H9 (cell line): ENCODE measurements at regions not wholly inside any gene's neighbourhood (a gene's known extent, or its start where the extent isn't known, plus 50 kb on each side); places are given as distances from the start of the nearest gene placed in this dataset.

ENCODE experiments used
- DNase-seq: peaks from one replicate; pipeline ENCODE4 v3.0.0-alpha.2; 2017
- H2AFZ ChIP-seq: one replicate; pipeline ENCODE4 v1.6.1; 2013; ENCODE audit warnings: mild to moderate bottlenecking, low read length, control low read depth, moderate library complexity
- H2AK5ac ChIP-seq: 2 replicates; pipeline ENCODE4 v1.6.1; 2013; ENCODE audit warnings: low read length, control low read depth, mixed read lengths; ENCODE audit not compliant: insufficient read length
- H2BK120ac ChIP-seq: one replicate; pipeline ENCODE4 v1.6.1; 2013; ENCODE audit warnings: low read depth, mild to moderate bottlenecking, low read length, control low read depth, inconsistent platforms; ENCODE audit not compliant: poor library complexity, severe bottlenecking
- H2BK12ac ChIP-seq: 2 replicates; pipeline ENCODE4 v1.6.1; 2013; ENCODE audit warnings: low read length, control low read depth, mixed read lengths, low read depth; ENCODE audit not compliant: insufficient read length
- H2BK15ac ChIP-seq: 2 replicates; pipeline ENCODE4 v1.6.1; 2013; ENCODE audit warnings: low read depth, low read length, control low read depth
- H2BK20ac ChIP-seq: one replicate; pipeline ENCODE4 v1.6.1; 2013; ENCODE audit warnings: low read depth, mild to moderate bottlenecking, low read length, control low read depth, inconsistent platforms; ENCODE audit not compliant: poor library complexity, severe bottlenecking
- H2BK5ac ChIP-seq: 2 replicates; pipeline ENCODE4 v1.6.1; 2013; ENCODE audit warnings: low read length, control low read depth, mixed read lengths; ENCODE audit not compliant: insufficient read length
- H3K14ac ChIP-seq: 2 replicates; pipeline ENCODE4 v1.6.1; 2013; ENCODE audit warnings: low read length, control low read depth; ENCODE audit not compliant: insufficient read depth
- H3K18ac ChIP-seq: 2 replicates; pipeline ENCODE4 v1.6.1; 2013; ENCODE audit warnings: low read depth, mild to moderate bottlenecking, mixed read lengths, low read length, control low read depth; ENCODE audit not compliant: insufficient read length
- H3K23ac ChIP-seq: 2 replicates; pipeline ENCODE4 v1.6.1; 2013; ENCODE audit warnings: low read length, control low read depth, mixed read lengths, low read depth; ENCODE audit not compliant: insufficient read length
- H3K23me2 ChIP-seq: 2 replicates; pipeline ENCODE4 v1.6.1; 2013; ENCODE audit warnings: low read depth, mild to moderate bottlenecking, mixed read lengths, low read length, control low read depth; ENCODE audit not compliant: insufficient read length, poor library complexity, severe bottlenecking
- H3K27ac ChIP-seq: 2 replicates; pipeline ENCODE4 v1.5.1; 2013; ENCODE audit warnings: low read length, control low read depth, mixed read lengths, low read depth; ENCODE audit not compliant: insufficient read length
- H3K27me3 ChIP-seq: 2 replicates; pipeline ENCODE4 v1.6.1; 2013; ENCODE audit warnings: low read length, control low read depth, inconsistent platforms; ENCODE audit not compliant: insufficient read depth
- H3K4ac ChIP-seq: 2 replicates; pipeline ENCODE4 v1.6.1; 2013; ENCODE audit warnings: low read depth, mild to moderate bottlenecking, control low read depth, inconsistent platforms, low read length, moderate library complexity
- H3K4me1 ChIP-seq: 2 replicates; pipeline ENCODE4 v1.6.1; 2013; ENCODE audit warnings: low read length, control low read depth, inconsistent platforms; ENCODE audit not compliant: insufficient read depth
- H3K4me2 ChIP-seq: 2 replicates; pipeline ENCODE4 v1.6.1; 2013; ENCODE audit warnings: low read length, control low read depth, mixed read lengths; ENCODE audit not compliant: insufficient read length, insufficient read depth
- H3K56ac ChIP-seq: 2 replicates; pipeline ENCODE4 v1.6.1; 2013; ENCODE audit warnings: low read depth, mild to moderate bottlenecking, mixed read lengths, low read length, control low read depth; ENCODE audit not compliant: insufficient read length
- H3K79me1 ChIP-seq: 2 replicates; pipeline ENCODE4 v1.6.1; 2013; ENCODE audit warnings: low read depth, mild to moderate bottlenecking, moderate library complexity, low read length, control low read depth, inconsistent platforms; ENCODE audit not compliant: insufficient read depth, poor library complexity, severe bottlenecking
- H3K79me2 ChIP-seq: 2 replicates; pipeline ENCODE4 v1.6.1; 2013; ENCODE audit warnings: low read length, control low read depth, inconsistent platforms; ENCODE audit not compliant: insufficient read depth
- H3K9ac ChIP-seq: 2 replicates; pipeline ENCODE4 v1.6.1; 2013; ENCODE audit warnings: low read length, control low read depth, mixed read lengths; ENCODE audit not compliant: insufficient read length; ENCODE audit errors: extremely low read depth
- H3K9me3 ChIP-seq: one replicate; pipeline ENCODE4 v1.6.1; 2013; ENCODE audit warnings: low read depth, low read length, inconsistent platforms; ENCODE audit not compliant: control insufficient read depth
- H3T11ph ChIP-seq: one replicate; pipeline ENCODE4 v1.6.1; 2013; ENCODE audit warnings: mild to moderate bottlenecking, low read length, control low read depth, inconsistent platforms
- H4K20me1 ChIP-seq: one replicate; pipeline ENCODE4 v1.6.1; 2013; ENCODE audit not compliant: control insufficient read depth, insufficient read length, insufficient read depth
- H4K5ac ChIP-seq: 2 replicates; pipeline ENCODE4 v1.6.1; 2013; ENCODE audit warnings: low read depth, mild to moderate bottlenecking, mixed read lengths, low read length, control low read depth; ENCODE audit not compliant: insufficient read length
- H4K8ac ChIP-seq: replicated peaks from 2 replicates; pipeline ENCODE4 v1.6.1; 2013; ENCODE audit warnings: low read length, control low read depth, mixed read lengths, low read depth; ENCODE audit not compliant: insufficient read length
- H4K91ac ChIP-seq: 2 replicates; pipeline ENCODE4 v1.6.1; 2013; ENCODE audit warnings: low read depth, mild to moderate bottlenecking, moderate library complexity, mixed read lengths, low read length, control low read depth; ENCODE audit not compliant: insufficient read length
- H3K27ac Mint-ChIP-seq, 3 experiments: 2 replicates in 2 of 3; 3 replicates in 1 of 3; pipeline ENCODE4 v1.8.0; 2020 to 2021; ENCODE audit warnings: mixed read lengths in 3 of 3, mild to moderate bottlenecking in 1 of 3, moderate library complexity in 1 of 3
- H3K27me3 Mint-ChIP-seq: 2 replicates; pipeline ENCODE4 v1.8.0; 2021; ENCODE audit warnings: low read depth, mild to moderate bottlenecking, moderate library complexity, mixed read lengths
- H3K36me3 Mint-ChIP-seq, 3 experiments: 2 replicates in 2 of 3; 3 replicates in 1 of 3; pipeline ENCODE4 v1.8.0; 2020 to 2021; ENCODE audit warnings: low read depth in 3 of 3, mixed read lengths in 3 of 3; ENCODE audit not compliant: insufficient read depth in 1 of 3
- H3K4me1 Mint-ChIP-seq, 2 experiments: 2 replicates each; pipeline ENCODE4 v1.8.0; 2020; ENCODE audit warnings: mixed read lengths in 2 of 2
- H3K4me3 Mint-ChIP-seq, 2 experiments: 2 replicates in 1 of 2; 3 replicates in 1 of 2; pipeline ENCODE4 v1.8.0; 2020 to 2021; ENCODE audit warnings: mild to moderate bottlenecking in 2 of 2, mixed read lengths in 2 of 2, moderate library complexity in 1 of 2
- H3K9me3 Mint-ChIP-seq, 2 experiments: 2 replicates in 1 of 2; 3 replicates in 1 of 2; pipeline ENCODE4 v1.8.0; 2020; ENCODE audit warnings: mild to moderate bottlenecking in 2 of 2, mixed read lengths in 2 of 2, moderate library complexity in 1 of 2
- WGBS: extraction: QIAGEN DNeasy Blood & Tissue Kit; methylation state at CpG from one replicate; pipeline ENCODE4 v1.1.7; 2013; ENCODE audit warnings: missing lambda C conversion rate, low lambda C conversion rate, mixed read lengths; ENCODE audit not compliant: insufficient read length; ENCODE audit errors: extremely low coverage; 5-methylcytosine and 5-hydroxymethylcytosine counted together
- TF ChIP-seq, protein P1 (sequence below): fragments of 200-600 bp; sonication (generic); conservative IDR thresholded peaks from 3 replicates; pipeline ENCODE4 v1.8.0; 2021; ENCODE audit warnings: antibody characterized with exemption, mild to moderate bottlenecking

DNA sequence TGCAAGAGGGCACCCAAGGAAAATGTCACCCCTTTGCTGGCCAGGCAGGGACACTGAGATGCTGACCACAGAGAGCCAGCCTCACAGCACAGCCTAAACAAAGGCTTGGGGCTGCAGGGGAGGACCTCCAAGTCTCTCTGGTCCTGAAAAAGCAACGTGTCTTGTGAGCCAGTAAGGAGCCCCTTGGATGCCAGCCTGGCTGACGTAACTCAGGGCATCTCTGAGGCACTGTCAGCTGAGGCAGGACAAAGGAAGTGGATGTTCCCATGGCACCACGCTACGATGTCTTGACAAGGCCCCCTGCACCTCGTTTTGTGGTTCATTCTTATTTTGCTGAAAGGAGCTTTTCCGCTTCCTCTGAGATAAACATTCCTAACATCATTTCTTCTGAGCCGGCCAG lies 160.7 kb downstream of the OR4M2 start:
- no peak overlapping the region for H2BK5ac ChIP-seq
- H3K27me3 Mint-ChIP-seq, result peaks cover 15% of the 10 kb centered on the region
- no peak overlapping the region for H4K8ac ChIP-seq
- no peak overlapping the region for H3K23ac ChIP-seq
- no peaks in the 10 kb centered on the region for H3K27me3 ChIP-seq
- DNase-seq, result no peak
- H3K56ac ChIP-seq, result no peak overlapping the region
- TF ChIP-seq, protein P1, sequence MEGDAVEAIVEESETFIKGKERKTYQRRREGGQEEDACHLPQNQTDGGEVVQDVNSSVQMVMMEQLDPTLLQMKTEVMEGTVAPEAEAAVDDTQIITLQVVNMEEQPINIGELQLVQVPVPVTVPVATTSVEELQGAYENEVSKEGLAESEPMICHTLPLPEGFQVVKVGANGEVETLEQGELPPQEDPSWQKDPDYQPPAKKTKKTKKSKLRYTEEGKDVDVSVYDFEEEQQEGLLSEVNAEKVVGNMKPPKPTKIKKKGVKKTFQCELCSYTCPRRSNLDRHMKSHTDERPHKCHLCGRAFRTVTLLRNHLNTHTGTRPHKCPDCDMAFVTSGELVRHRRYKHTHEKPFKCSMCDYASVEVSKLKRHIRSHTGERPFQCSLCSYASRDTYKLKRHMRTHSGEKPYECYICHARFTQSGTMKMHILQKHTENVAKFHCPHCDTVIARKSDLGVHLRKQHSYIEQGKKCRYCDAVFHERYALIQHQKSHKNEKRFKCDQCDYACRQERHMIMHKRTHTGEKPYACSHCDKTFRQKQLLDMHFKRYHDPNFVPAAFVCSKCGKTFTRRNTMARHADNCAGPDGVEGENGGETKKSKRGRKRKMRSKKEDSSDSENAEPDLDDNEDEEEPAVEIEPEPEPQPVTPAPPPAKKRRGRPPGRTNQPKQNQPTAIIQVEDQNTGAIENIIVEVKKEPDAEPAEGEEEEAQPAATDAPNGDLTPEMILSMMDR, result no peak
- peaks cover 78% of the 10 kb centered on the region for H3K9me3 ChIP-seq
- H4K20me1 ChIP-seq, result no peaks in the 10 kb centered on the region
- no peak overlapping the region for H3K27ac Mint-ChIP-seq
- no peak overlapping the region for H2BK15ac ChIP-seq
- H3K4me2 ChIP-seq, result no peak overlapping the region
- no peak overlapping the region for H3K18ac ChIP-seq
- H3K27ac ChIP-seq, result no peak overlapping the region
- no peak overlapping the region for H3K4me3 Mint-ChIP-seq
- no peaks in the 10 kb centered on the region for H3K79me2 ChIP-seq
- no peaks in the 10 kb centered on the region for H3K4me1 ChIP-seq
- H3K79me1 ChIP-seq, result no peaks in the 10 kb centered on the region
- H3K4me1 Mint-ChIP-seq, result no peaks in the 10 kb centered on the region
- H3K9ac ChIP-seq, result no peak overlapping the region
- peaks cover 99 to 100% of the 10 kb centered on the region in 2 experiments for H3K9me3 Mint-ChIP-seq
- no peak overlapping the region for H2BK20ac ChIP-seq
- H3K14ac ChIP-seq, result no peak overlapping the region
- peaks cover 47 to 59% (median 49%) of the 10 kb centered on the region in 3 experiments for H3K36me3 Mint-ChIP-seq
- H3K23me2 ChIP-seq, result no peaks in the 10 kb centered on the region
- H2AFZ ChIP-seq, result no peak overlapping the region
- no CpG with 5 or more reads among the region's 7 CpGs for WGBS
- H4K91ac ChIP-seq, result no peak overlapping the region
- no peak overlapping the region for H2BK12ac ChIP-seq
- no peak overlapping the region for H4K5ac ChIP-seq
- no peak overlapping the region for H2BK120ac ChIP-seq
- H2AK5ac ChIP-seq, result no peak overlapping the region
- H3K4ac ChIP-seq, result no peak overlapping the region
- no peak overlapping the region for H3T11ph ChIP-seq
